Mesenchymal stem cell (in vitro differentiated cells and primary cell): ENCODE measurements at regions not wholly inside any gene's neighbourhood (a gene's known extent, or its start where the extent isn't known, plus 50 kb on each side); places are given as distances from the start of the nearest gene placed in this dataset.
"Not testable (repeated sequence)": the region's sequence is repeated elsewhere in the genome, so short reads cannot be mapped to it uniquely, and the experiment has no call there.

ENCODE experiments used
- DNase-seq: peaks from one replicate; pipeline ENCODE4 v3.0.0-alpha.2; 2013
- H2AFZ ChIP-seq: one replicate; pipeline ENCODE4 v1.6.1; 2013; ENCODE audit warnings: low read depth, mild to moderate bottlenecking, control low read depth, inconsistent platforms, low read length, moderate library complexity
- H2AK5ac ChIP-seq: 2 replicates; pipeline ENCODE4 v1.6.1; 2013; ENCODE audit warnings: low read length, moderate library complexity, mild to moderate bottlenecking, inconsistent platforms; ENCODE audit not compliant: severe bottlenecking
- H2BK120ac ChIP-seq: one replicate; pipeline ENCODE4 v1.6.1; 2013; ENCODE audit warnings: low read depth, mild to moderate bottlenecking, inconsistent platforms, low read length, moderate library complexity
- H2BK12ac ChIP-seq, 2 experiments: one replicate each; pipeline ENCODE4 v1.6.1; 2013; ENCODE audit warnings: inconsistent platforms in 2 of 2, low read length in 2 of 2, mild to moderate bottlenecking in 2 of 2, moderate library complexity in 2 of 2, control low read depth in 1 of 2
- H2BK15ac ChIP-seq: one replicate; pipeline ENCODE4 v1.6.1; 2013; ENCODE audit warnings: mild to moderate bottlenecking, low read depth, inconsistent platforms; ENCODE audit not compliant: poor library complexity, severe bottlenecking
- H2BK5ac ChIP-seq: 2 replicates; pipeline ENCODE4 v1.6.1; 2013; ENCODE audit warnings: low read depth, mild to moderate bottlenecking, low read length, control low read depth, inconsistent platforms; ENCODE audit not compliant: poor library complexity, severe bottlenecking
- H3K14ac ChIP-seq, 2 experiments: one replicate each; pipeline ENCODE4 v1.6.1; 2013; ENCODE audit warnings: inconsistent platforms in 2 of 2, low read length in 2 of 2, control low read depth in 1 of 2, mild to moderate bottlenecking in 1 of 2, moderate library complexity in 1 of 2
- H3K18ac ChIP-seq, 2 experiments: one replicate each; pipeline ENCODE4 v1.6.1; 2013; ENCODE audit warnings: inconsistent platforms in 2 of 2, low read length in 2 of 2, control low read depth in 1 of 2, low read depth in 1 of 2, mild to moderate bottlenecking in 1 of 2
- H3K23ac ChIP-seq, 2 experiments: one replicate each; pipeline ENCODE4 v1.6.1; 2013; ENCODE audit warnings: inconsistent platforms in 2 of 2, low read length in 2 of 2, mild to moderate bottlenecking in 2 of 2, moderate library complexity in 2 of 2, control low read depth in 1 of 2
- H3K27ac ChIP-seq: 2 replicates; pipeline ENCODE4 v1.5.1; 2013; ENCODE audit warnings: mild to moderate bottlenecking, moderate library complexity, low read length, control low read depth, inconsistent platforms; ENCODE audit not compliant: poor library complexity, severe bottlenecking
- H3K27me3 ChIP-seq, 2 experiments: 2 replicates each; pipeline versions ENCODE4 v1.6.1 to v1.7.0; 2013; ENCODE audit warnings: low read length in 2 of 2, mild to moderate bottlenecking in 2 of 2, moderate library complexity in 2 of 2, control low read depth in 1 of 2, inconsistent platforms in 1 of 2; ENCODE audit not compliant: control insufficient read depth in 1 of 2, insufficient read depth in 1 of 2
- H3K36me3 ChIP-seq, 2 experiments: 2 replicates each; pipeline versions ENCODE4 v1.6.1 to v1.7.0; 2013; ENCODE audit warnings: low read length in 2 of 2, control low read depth in 1 of 2, inconsistent platforms in 1 of 2, low read depth in 1 of 2, mild to moderate bottlenecking in 1 of 2; ENCODE audit not compliant: insufficient read depth in 2 of 2, control insufficient read depth in 1 of 2
- H3K4ac ChIP-seq, 2 experiments: one replicate each; pipeline ENCODE4 v1.6.1; 2013; ENCODE audit warnings: inconsistent platforms in 2 of 2, low read length in 2 of 2, mild to moderate bottlenecking in 2 of 2, moderate library complexity in 2 of 2, control low read depth in 1 of 2, low read depth in 1 of 2
- H3K4me1 ChIP-seq: 2 replicates; pipeline ENCODE4 v1.6.1; 2013; ENCODE audit warnings: low read depth, low read length, control low read depth; ENCODE audit not compliant: control insufficient read depth, insufficient read depth
- H3K4me2 ChIP-seq: 2 replicates; pipeline ENCODE4 v1.6.1; 2013; ENCODE audit warnings: low read length, mild to moderate bottlenecking, inconsistent platforms; ENCODE audit not compliant: poor library complexity, severe bottlenecking
- H3K4me3 ChIP-seq, 2 experiments: 2 replicates each; pipeline versions ENCODE4 v1.5.1 to v1.7.0; 2013; ENCODE audit warnings: low read length in 2 of 2, mild to moderate bottlenecking in 2 of 2, control low read depth in 1 of 2, low read depth in 1 of 2; ENCODE audit not compliant: insufficient read depth in 1 of 2
- H3K79me1 ChIP-seq: replicated peaks from 2 replicates; pipeline ENCODE4 v1.6.1; 2013; ENCODE audit warnings: mild to moderate bottlenecking, control low read depth, low read length, inconsistent platforms; ENCODE audit not compliant: poor library complexity, severe bottlenecking
- H3K9ac ChIP-seq: 2 replicates; pipeline ENCODE4 v1.7.0; 2013; ENCODE audit warnings: mild to moderate bottlenecking, low read length, moderate library complexity
- H3K9me3 ChIP-seq: 2 replicates; pipeline ENCODE4 v1.7.0; 2013; ENCODE audit warnings: mild to moderate bottlenecking, low read length; ENCODE audit not compliant: control insufficient read depth
- H4K8ac ChIP-seq: one replicate; pipeline ENCODE4 v1.6.1; 2013; ENCODE audit warnings: inconsistent platforms, mild to moderate bottlenecking, low read length, moderate library complexity
- H4K91ac ChIP-seq: one replicate; pipeline ENCODE4 v1.6.1; 2013; ENCODE audit warnings: mild to moderate bottlenecking, low read length, inconsistent platforms
- WGBS: methylation state at CpG from one replicate; pipeline ENCODE4 v1.1.7; 2013; ENCODE audit warnings: mixed read lengths; 5-methylcytosine and 5-hydroxymethylcytosine counted together

DNA sequence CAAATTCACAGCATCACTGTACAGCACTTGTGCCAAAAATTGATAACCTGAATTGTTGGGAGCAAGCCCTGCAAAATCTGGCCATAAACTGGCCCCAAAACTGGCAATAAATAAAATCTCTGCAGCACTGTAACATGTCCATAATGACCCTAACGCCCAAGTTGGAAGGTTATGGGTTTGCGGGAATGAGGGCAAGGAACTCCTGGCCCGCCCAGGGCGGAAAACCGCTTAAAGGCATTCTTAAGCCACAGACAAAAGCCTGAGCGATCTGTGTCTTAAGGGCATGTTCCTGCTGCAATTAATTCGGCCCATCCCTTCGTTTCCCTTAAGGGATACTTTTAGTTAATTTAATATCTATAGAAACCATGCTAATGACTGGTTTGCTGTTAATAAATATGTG is 690.1 kb upstream of the EPHA5 start:
- not testable (repeated sequence) for H4K91ac ChIP-seq, H3K9me3 ChIP-seq, H3K27me3 ChIP-seq, H3K4me3 ChIP-seq, H3K23ac ChIP-seq, H4K8ac ChIP-seq, H3K4me2 ChIP-seq, H3K18ac ChIP-seq, H2AFZ ChIP-seq, H3K36me3 ChIP-seq, DNase-seq, H3K4me1 ChIP-seq, H2BK120ac ChIP-seq, H3K14ac ChIP-seq, H3K4ac ChIP-seq, H3K27ac ChIP-seq, H2BK12ac ChIP-seq, H2AK5ac ChIP-seq, H2BK5ac ChIP-seq, H3K9ac ChIP-seq, H3K79me1 ChIP-seq, H2BK15ac ChIP-seq
- 81% methylated on average over 5 of the region's 8 CpGs for WGBS

DNA sequence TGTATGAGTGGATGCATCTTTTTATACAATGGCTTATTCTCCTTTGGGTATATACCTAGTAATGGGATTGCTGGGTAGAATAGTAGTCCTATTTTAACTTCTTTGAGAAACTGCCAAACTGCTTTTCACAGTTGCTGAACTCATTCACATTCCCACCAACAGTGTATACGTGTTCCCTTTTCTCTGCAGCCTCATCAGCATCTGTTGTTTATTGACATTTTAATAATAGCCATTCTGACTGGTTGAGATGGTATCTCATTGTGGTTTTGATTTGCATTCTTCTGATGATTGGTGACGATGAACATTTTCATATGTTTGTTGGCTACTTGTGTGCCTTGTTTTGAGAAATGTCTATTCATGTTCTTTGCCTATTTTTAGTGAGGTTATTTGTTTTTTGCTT is 687.0 kb upstream of the EPHA5 start:
- no peak overlapping the region for H3K4me2 ChIP-seq
- H3K18ac ChIP-seq = no peak overlapping the region
- H3K4me1 ChIP-seq = no peaks in the 10 kb centered on the region
- no peak overlapping the region for H2BK120ac ChIP-seq
- H3K79me1 ChIP-seq = no peaks in the 10 kb centered on the region
- no peak overlapping the region for H2BK12ac ChIP-seq
- no peaks in the 10 kb centered on the region for H3K36me3 ChIP-seq
- H2BK15ac ChIP-seq = no peak overlapping the region
- no peak overlapping the region for H3K4ac ChIP-seq
- H3K9me3 ChIP-seq = no peaks in the 10 kb centered on the region
- H3K23ac ChIP-seq = no peak overlapping the region
- H3K9ac ChIP-seq = no peak overlapping the region
- H4K91ac ChIP-seq = no peak overlapping the region
- DNase-seq = peak; percentile 23
- 15% methylated on average over 1 of the region's 2 CpGs for WGBS
- H3K14ac ChIP-seq = no peak overlapping the region
- H3K27ac ChIP-seq = no peak overlapping the region
- no peak overlapping the region for H4K8ac ChIP-seq
- no peaks in the 10 kb centered on the region for H3K27me3 ChIP-seq
- H2AK5ac ChIP-seq = no peak overlapping the region
- H2AFZ ChIP-seq = no peak overlapping the region
- no peak overlapping the region for H2BK5ac ChIP-seq
- no peak overlapping the region for H3K4me3 ChIP-seq

DNA sequence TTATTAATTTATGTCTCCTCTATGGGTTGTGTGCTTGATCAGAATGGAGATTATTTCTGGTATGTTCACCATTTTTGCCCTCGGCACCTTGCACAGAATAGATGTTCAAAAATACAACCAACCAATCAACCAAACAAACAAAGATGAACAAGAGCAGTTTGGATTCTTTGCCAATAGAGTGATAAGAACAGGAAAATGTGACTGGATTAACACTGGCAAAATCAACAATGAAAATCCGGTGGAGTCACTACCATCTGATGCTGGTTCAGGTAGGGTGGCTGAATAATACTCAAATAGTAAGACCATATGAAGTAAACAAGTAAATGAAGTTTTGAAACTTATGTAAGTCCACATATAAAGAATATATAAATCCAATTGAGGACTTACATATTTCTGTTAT is 685.0 kb upstream of the EPHA5 start:
- H3K4ac ChIP-seq = no peak overlapping the region
- H3K14ac ChIP-seq = no peak overlapping the region
- no peak overlapping the region for H2BK120ac ChIP-seq
- H2BK15ac ChIP-seq = no peak overlapping the region
- no peak overlapping the region for H3K4me3 ChIP-seq
- H3K36me3 ChIP-seq = no peaks in the 10 kb centered on the region
- H3K27ac ChIP-seq = no peak overlapping the region
- H2AK5ac ChIP-seq = no peak overlapping the region
- no peak overlapping the region for H3K18ac ChIP-seq
- H2BK5ac ChIP-seq = no peak overlapping the region
- no peak overlapping the region for H2AFZ ChIP-seq
- DNase-seq = no peak
- no peaks in the 10 kb centered on the region for H3K4me1 ChIP-seq
- H3K27me3 ChIP-seq = no peaks in the 10 kb centered on the region
- no peaks in the 10 kb centered on the region for H3K9me3 ChIP-seq
- no peak overlapping the region for H3K23ac ChIP-seq
- H3K4me2 ChIP-seq = no peak overlapping the region
- no peaks in the 10 kb centered on the region for H3K79me1 ChIP-seq
- no peak overlapping the region for H4K91ac ChIP-seq
- WGBS = no CpG with 5 or more reads among the region's 2 CpGs
- no peak overlapping the region for H2BK12ac ChIP-seq
- no peak overlapping the region for H3K9ac ChIP-seq
- H4K8ac ChIP-seq = no peak overlapping the region

DNA sequence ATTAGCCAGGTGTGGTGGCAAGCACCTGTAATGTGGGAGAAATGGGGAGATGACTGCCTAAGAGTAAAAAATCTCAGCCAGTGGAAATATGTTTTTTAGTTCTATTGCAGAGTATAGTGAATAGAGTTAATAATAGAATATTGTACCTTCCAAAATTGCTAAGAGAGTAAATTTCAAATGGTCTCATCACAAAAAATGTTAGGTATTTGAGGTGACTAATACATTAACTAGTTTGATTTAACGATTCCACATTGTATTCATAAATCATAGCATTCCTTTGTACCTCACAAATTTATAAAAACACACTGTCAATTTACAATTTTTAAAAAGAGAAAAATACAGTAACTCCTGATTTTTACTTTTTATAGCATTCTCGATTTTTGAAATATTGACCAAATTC is 681.5 kb upstream of the EPHA5 start:
- H3K4me2 ChIP-seq = no peak overlapping the region
- H3K18ac ChIP-seq = no peak overlapping the region
- H3K23ac ChIP-seq = no peak overlapping the region
- no peak overlapping the region for H2BK12ac ChIP-seq
- H3K79me1 ChIP-seq = no peaks in the 10 kb centered on the region
- no peak for DNase-seq
- peaks cover 6% of the 10 kb centered on the region for H3K9me3 ChIP-seq
- 86% methylated on average over 1 of the region's 2 CpGs for WGBS
- H2BK5ac ChIP-seq = no peak overlapping the region
- H4K91ac ChIP-seq = no peak overlapping the region
- H2AK5ac ChIP-seq = no peak overlapping the region
- H3K27me3 ChIP-seq = no peaks in the 10 kb centered on the region
- no peak overlapping the region for H2AFZ ChIP-seq
- H4K8ac ChIP-seq = no peak overlapping the region
- no peak overlapping the region for H2BK15ac ChIP-seq
- no peaks in the 10 kb centered on the region for H3K36me3 ChIP-seq
- no peak overlapping the region for H3K4ac ChIP-seq
- no peak overlapping the region for H3K27ac ChIP-seq
- no peaks in the 10 kb centered on the region for H3K4me1 ChIP-seq
- no peak overlapping the region for H3K4me3 ChIP-seq
- H3K14ac ChIP-seq = no peak overlapping the region
- H2BK120ac ChIP-seq = no peak overlapping the region
- no peak overlapping the region for H3K9ac ChIP-seq
